Mucosa of descending colon (tissue), 3 donors: ENCODE measurements at regions not wholly inside any gene's neighbourhood (a gene's known extent, or its start where the extent isn't known, plus 50 kb on each side); places are given as distances from the start of the nearest gene placed in this dataset.
"Not testable (repeated sequence)": the region's sequence is repeated elsewhere in the genome, so short reads cannot be mapped to it uniquely, and the experiment has no call there.

ENCODE experiments used
- ATAC-seq: fragments of 200-7000 bp; cut with Tn5 transposase; one replicate; pipeline ENCODE4 v1.9.1; 2020; ENCODE audit warnings: mild to moderate bottlenecking, moderate library complexity
- DNase-seq, 3 donors: peaks; one replicate each; pipeline ENCODE4 v3.0.0-alpha.2; 2020
- H3K36me3 ChIP-seq: fragments of 200-600 bp; one replicate; pipeline ENCODE4 v1.8.0; 2021; ENCODE audit warnings: low read depth, mild to moderate bottlenecking
- H3K4me1 ChIP-seq: fragments of 200-600 bp; one replicate; pipeline ENCODE4 v1.8.0; 2021; ENCODE audit warnings: low read depth, mild to moderate bottlenecking
- H3K4me3 ChIP-seq: fragments of 200-600 bp; one replicate; pipeline ENCODE4 v1.8.0; 2021; ENCODE audit warnings: mild to moderate bottlenecking
- H3K9me3 ChIP-seq: fragments of 200-600 bp; one replicate; pipeline ENCODE4 v1.8.0; 2021; ENCODE audit warnings: mild to moderate bottlenecking
- CTCF ChIP-seq: fragments of 200-600 bp; IDR thresholded peaks from one replicate; pipeline ENCODE4 v1.8.0; 2022; ENCODE audit warnings: antibody characterized with exemption, mild to moderate bottlenecking
- intact Hi-C, 2 donors: fragments of 100-400 bp; cut with DNase I in 1 of 2; cut with micrococcal nuclease in 1 of 2; formaldehyde crosslinking; loops; one replicate each; pipeline versions ENCODE4 v1.11.0 to v1.11.1; 2022; cut with DNase I, micrococcal nuclease
- donor health status: DM: no; HTN: no; CAD: no; lungs with moderate emphysema.
- donor health status: DM: no; HTN: no; CAD: no.
- donor health status: DM: no; HTN: yes; CAD: no.

DNA sequence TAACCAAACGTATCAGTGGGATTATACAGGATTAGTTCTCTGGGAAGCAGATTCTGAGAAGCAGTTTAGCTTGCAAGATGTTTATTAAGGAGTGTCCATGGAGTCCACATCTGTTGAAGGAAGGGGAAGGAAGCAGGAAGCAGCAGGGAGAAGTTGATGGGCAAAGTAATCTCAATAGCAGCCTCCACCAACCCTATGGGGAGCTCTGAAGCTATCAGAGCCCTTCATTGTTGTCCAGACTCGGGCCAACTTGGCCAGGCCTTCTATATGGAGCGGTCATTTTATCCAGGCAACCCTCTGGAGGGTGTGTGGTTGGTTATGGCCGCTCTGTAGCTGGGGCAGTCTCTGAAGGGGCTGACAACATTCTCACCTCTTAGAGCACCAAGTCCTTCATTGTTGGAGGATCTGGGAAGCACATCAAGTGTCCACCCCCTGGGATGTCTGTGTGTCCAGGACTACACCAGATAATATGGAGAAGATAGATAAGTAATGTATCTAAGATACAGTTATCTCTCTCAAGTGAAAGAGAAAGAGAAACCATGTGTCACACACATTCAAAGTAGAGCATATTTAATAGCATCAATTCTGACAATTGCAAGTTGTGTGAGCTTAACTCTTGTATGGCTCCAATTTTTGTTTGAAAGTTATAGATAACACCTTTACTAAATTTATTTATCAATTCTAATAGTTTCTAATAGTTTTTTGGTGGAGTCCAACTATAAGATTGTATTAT, 101.7 kb upstream of the TRIM77 start:
- no peaks in the 10 kb centered on the region for H3K36me3 ChIP-seq
- intact Hi-C loops = no loop called here
- H3K9me3 ChIP-seq = no peaks in the 10 kb centered on the region
- no peak for TF ChIP-seq CTCF
- H3K4me3 ChIP-seq = no peak overlapping the region
- ATAC-seq (no peak), DNase-seq (no peak)
- H3K4me1 ChIP-seq = no peaks in the 10 kb centered on the region

- DNase-seq (no peak), ATAC-seq (no peak)
- Histone ChIP-seq H3K9me3 (no peaks in the 10 kb centered on the region), H3K36me3 (no peaks in the 10 kb centered on the region), H3K4me3 (no peak overlapping the region), H3K4me1 (no peaks in the 10 kb centered on the region)
- intact Hi-C loops = no loop called here
- no peak for TF ChIP-seq CTCF
These were observed 98.0 kb upstream of the TRIM77 start for GRCh38 chr11:89612096-89612495.

DNA sequence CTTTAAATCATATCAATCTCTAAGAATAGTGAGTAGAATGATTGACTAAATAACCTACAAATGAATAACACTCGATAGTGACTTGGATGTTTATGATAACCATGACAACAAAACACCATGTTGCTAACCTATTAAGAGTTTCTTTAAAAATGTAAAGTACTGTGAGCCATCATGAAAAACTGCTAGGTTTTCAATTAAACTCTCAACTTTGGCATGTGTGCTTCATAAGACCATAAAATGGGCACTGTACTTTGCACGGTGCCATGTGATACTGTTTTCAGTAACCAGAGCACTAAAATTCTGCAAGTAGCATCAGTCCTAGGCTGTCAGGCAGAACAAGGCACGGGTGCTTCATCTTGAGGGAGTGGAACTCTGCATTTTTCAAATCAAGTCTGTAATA, 96.2 kb upstream of the TRIM77 start:
- H3K36me3 ChIP-seq = no peaks in the 10 kb centered on the region
- ATAC-seq = peak; percentile 32
- intact Hi-C loops = no loop called here
- TF ChIP-seq CTCF = no peak
- H3K9me3 ChIP-seq = no peaks in the 10 kb centered on the region
- no peaks in the 10 kb centered on the region for H3K4me1 ChIP-seq
- no peak for DNase-seq
- H3K4me3 ChIP-seq = no peak overlapping the region

DNA sequence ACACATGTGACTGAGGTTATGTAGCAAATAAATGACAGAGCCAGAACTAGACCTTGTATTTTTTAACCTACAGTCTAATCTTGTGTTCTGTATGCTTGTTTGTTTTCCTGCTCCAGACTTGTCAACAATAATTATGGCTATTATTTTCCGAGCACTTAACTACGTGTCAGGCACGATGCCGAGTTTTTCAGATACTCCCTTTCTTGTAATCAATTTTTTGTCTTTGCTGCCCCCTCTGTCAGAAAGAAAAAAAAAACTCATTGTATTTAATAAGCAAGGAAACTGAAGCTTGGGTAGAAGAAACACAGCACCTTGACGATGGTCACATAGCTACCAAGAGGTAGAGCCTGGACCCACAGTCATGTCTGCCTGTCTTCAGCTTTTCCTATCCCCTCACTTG, 95.7 kb upstream of the TRIM77 start:
- ATAC-seq, intact Hi-C loops, H3K4me3 ChIP-seq, H3K36me3 ChIP-seq, H3K9me3 ChIP-seq, H3K4me1 ChIP-seq, DNase-seq: not testable (repeated sequence)

DNA sequence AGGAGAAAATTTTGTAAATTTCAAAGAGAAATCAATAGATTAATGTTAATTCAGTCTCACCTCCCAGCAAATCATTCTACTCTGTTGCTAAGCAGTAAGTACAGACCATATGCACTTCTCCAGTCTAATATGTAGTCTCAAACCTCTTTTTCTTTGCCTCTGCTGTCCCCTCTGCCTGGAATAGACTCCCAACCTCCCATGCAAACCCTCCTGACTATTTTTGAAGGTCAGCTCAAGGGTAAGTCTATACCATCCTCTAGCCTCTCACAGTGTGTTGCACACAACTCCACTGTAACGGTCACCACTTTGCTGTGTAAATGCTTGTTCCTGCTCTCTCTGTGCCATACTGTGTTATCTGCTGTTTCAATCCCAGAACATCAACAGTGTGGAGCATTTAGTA, 94.5 kb upstream of the TRIM77 start:
- ATAC-seq, intact Hi-C loops, H3K9me3 ChIP-seq, H3K36me3 ChIP-seq, H3K4me1 ChIP-seq, H3K4me3 ChIP-seq, DNase-seq: not testable (repeated sequence)

DNA sequence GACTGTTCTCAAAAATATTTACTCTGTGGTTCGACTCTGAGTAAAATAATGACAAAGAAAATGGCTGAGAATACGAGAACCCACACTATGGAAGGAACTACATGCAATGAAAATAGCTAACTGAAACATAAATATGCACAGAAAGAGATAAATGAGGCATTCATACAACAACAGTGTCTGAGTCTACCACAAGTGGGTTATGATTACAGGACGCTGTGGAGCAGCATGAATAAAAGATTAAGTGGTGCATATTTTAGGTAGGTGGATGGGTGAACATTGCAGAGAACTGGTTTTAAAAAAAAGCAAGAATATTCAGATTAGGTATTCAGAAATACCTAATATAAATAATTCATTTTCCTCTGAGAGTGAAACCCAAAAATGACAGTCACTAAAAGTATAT, 93.9 kb upstream of the TRIM77 start:
- intact Hi-C loops, H3K36me3 ChIP-seq, H3K9me3 ChIP-seq, ATAC-seq, DNase-seq, H3K4me1 ChIP-seq, H3K4me3 ChIP-seq: not testable (repeated sequence)

GRCh38 chr11:89616999-89617602, 93.0 kb upstream of the TRIM77 start:
- H3K36me3 ChIP-seq, H3K4me3 ChIP-seq, H3K9me3 ChIP-seq, intact Hi-C loops, H3K4me1 ChIP-seq, DNase-seq: not testable (repeated sequence)
- peak; percentile 74 for ATAC-seq

GRCh38 chr11:89620721-89621120, 89.4 kb upstream of the TRIM77 start:
- H3K4me1 ChIP-seq, DNase-seq, intact Hi-C loops, ATAC-seq, H3K4me3 ChIP-seq, H3K36me3 ChIP-seq, H3K9me3 ChIP-seq: not testable (repeated sequence)
